ENCODE measurements at regions not wholly inside any gene's neighbourhood (a gene's known extent, or its start where the extent isn't known, plus 50 kb on each side); places are given as distances from the start of the nearest gene placed in this dataset.
"Not testable (repeated sequence)": the region's sequence is repeated elsewhere in the genome, so short reads cannot be mapped to it uniquely, and the experiment has no call there.

DNA sequence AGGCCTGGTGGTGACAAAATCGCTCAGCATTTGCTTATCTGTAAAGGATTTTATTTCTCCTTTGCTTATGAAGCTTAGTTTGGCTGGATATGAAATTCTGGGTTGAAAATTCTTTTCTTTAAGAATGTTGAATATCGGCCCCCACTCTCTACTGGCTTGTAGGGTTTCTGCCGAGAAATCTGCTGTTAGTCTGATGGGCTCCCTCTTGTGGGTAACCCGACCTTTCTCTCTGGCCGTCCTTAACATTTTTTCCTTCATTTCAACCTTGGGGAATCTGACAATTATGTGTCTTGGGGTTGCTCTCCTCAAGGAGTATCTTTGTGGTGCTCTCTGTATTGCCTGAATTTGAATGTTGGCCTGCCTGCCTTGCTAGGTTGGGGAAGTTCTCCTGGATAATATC, 65.3 kb upstream of the TP53I11 start:
- TF ChIP-seq, protein P1, sequence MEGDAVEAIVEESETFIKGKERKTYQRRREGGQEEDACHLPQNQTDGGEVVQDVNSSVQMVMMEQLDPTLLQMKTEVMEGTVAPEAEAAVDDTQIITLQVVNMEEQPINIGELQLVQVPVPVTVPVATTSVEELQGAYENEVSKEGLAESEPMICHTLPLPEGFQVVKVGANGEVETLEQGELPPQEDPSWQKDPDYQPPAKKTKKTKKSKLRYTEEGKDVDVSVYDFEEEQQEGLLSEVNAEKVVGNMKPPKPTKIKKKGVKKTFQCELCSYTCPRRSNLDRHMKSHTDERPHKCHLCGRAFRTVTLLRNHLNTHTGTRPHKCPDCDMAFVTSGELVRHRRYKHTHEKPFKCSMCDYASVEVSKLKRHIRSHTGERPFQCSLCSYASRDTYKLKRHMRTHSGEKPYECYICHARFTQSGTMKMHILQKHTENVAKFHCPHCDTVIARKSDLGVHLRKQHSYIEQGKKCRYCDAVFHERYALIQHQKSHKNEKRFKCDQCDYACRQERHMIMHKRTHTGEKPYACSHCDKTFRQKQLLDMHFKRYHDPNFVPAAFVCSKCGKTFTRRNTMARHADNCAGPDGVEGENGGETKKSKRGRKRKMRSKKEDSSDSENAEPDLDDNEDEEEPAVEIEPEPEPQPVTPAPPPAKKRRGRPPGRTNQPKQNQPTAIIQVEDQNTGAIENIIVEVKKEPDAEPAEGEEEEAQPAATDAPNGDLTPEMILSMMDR (IDR thresholded peaks at IDR 0.05; ENCODE audit: borderline replicate concordance, extremely low read depth, low read length, poor library complexity, severe bottlenecking) = not testable (repeated sequence)
- TF ChIP-seq EZH2 (IDR thresholded peaks at IDR 0.05; ENCODE audit: borderline replicate concordance, low read depth, low read length, severe bottlenecking) = not testable (repeated sequence)

Data from DND-41 (cell line).